ENCODE measurements at regions not wholly inside any gene's neighbourhood (a gene's known extent, or its start where the extent isn't known, plus 50 kb on each side); places are given as distances from the start of the nearest gene placed in this dataset.
"Not testable (repeated sequence)": the region's sequence is repeated elsewhere in the genome, so short reads cannot be mapped to it uniquely, and the experiment has no call there.

DNA sequence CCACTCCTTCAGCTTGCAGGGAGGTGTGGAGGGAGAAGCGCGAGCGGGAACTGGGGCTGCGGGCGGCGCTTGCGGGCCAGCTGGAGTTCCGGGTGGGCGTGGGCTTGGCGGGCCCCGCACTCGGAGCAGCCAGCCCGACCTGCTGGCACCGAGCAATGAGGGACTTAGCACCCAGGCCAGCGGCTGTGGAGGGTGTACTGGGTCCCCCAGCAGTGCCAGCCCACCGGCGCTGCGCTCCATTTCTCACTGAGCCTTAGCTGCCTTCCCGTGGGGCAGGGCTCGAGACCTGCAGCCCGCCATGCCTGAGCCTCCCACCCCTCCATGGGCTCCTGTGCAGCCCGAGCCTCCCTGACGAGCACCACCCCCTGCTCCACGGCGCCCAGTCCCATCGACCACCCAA lies 53.2 kb upstream of the SGCG start:
- not testable (repeated sequence) for H3K9me3 ChIP-seq (replicated peaks); H3K27ac ChIP-seq; H3K27me3 ChIP-seq (replicated peaks); H3K4me3 ChIP-seq; H3K36me3 ChIP-seq; DNase-seq (ENCODE audit: low read depth in 1 of 2, low spot score in 2 of 2); H3K4me1 ChIP-seq (replicated peaks)

DNA sequence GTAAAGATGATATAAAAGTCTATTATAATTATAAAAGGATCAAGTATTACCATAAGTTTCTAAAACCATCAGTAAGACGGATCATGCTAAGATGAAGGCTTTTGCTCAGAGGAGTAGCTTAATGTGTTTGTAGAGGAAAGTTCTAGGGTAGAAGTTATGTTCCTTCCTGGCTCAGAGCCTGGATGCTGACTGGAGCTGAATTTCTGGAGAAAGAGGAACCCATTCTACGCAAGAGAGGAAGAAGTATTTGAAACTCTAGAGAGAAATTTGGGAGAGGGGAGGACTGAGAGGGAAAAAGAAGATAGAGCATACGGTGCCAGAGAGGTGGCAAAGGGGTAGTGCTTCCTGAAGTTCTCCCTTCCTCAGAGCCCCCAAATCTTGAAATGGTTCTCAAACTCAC lies 51.4 kb upstream of the SGCG start:
- Histone ChIP-seq H3K27ac (no peak overlapping the region), H3K27me3 (replicated peaks) (no peaks in the 10 kb centered on the region), H3K36me3 (no peaks in the 10 kb centered on the region), H3K4me3 (no peak overlapping the region), H3K4me1 (replicated peaks) (no peaks in the 10 kb centered on the region), H3K9me3 (replicated peaks) (no peaks in the 10 kb centered on the region)
- no peak for DNase-seq (ENCODE audit: low read depth in 1 of 2, low spot score in 2 of 2)
